CD14-positive monocyte (primary cell): ENCODE measurements at regions not wholly inside any gene's neighbourhood (a gene's known extent, or its start where the extent isn't known, plus 50 kb on each side); places are given as distances from the start of the nearest gene placed in this dataset.

Experiments
- DNase-seq, 3 donors: peaks; one replicate each; pipeline ENCODE4 v3.0.0-alpha.2; 2011 to 2022
- H2AFZ ChIP-seq: 2 replicates; pipeline ENCODE4 v1.6.0; 2012; ENCODE audit warnings: mild to moderate bottlenecking, low read depth, low read length, inconsistent platforms; ENCODE audit not compliant: insufficient read depth, poor library complexity, severe bottlenecking
- H3K27ac ChIP-seq, 2 donors: 1 replicate in 1 of 2; 2 replicates in 1 of 2; pipeline ENCODE4 v1.5.1; 2012 to 2013; ENCODE audit warnings: low read length in 2 of 2, control low read depth in 1 of 2, inconsistent platforms in 1 of 2, low read depth in 1 of 2, mild to moderate bottlenecking in 1 of 2
- H3K27me3 ChIP-seq, 2 donors: one replicate each; pipeline versions ENCODE4 v1.6.0 to v1.6.1; 2011 to 2013; ENCODE audit warnings: low read length in 2 of 2; ENCODE audit not compliant: control insufficient read depth in 2 of 2, insufficient read depth in 2 of 2
- H3K36me3 ChIP-seq, 2 donors: replicated peaks in 1 of 2; 1 replicate in 1 of 2; 2 replicates in 1 of 2; pipeline versions ENCODE4 v1.5.1 to v1.6.1; 2012 to 2013; ENCODE audit warnings: low read length in 2 of 2, control low read depth in 1 of 2, inconsistent platforms in 1 of 2, mild to moderate bottlenecking in 1 of 2; ENCODE audit not compliant: insufficient read depth in 2 of 2, control insufficient read depth in 1 of 2
- H3K4me1 ChIP-seq, 2 donors: 1 replicate in 1 of 2; 2 replicates in 1 of 2; pipeline versions ENCODE4 v1.5.1 to v1.6.1; 2012 to 2013; ENCODE audit warnings: low read length in 2 of 2, control low read depth in 1 of 2, inconsistent platforms in 1 of 2, mild to moderate bottlenecking in 1 of 2, moderate library complexity in 1 of 2; ENCODE audit not compliant: insufficient read depth in 2 of 2, control insufficient read depth in 1 of 2
- H3K4me2 ChIP-seq: replicated peaks from 2 replicates; pipeline ENCODE3; 2012; ENCODE audit warnings: low read length, moderate library complexity, mild to moderate bottlenecking; ENCODE audit not compliant: poor library complexity, severe bottlenecking; ENCODE audit errors: extremely low read depth
- H3K4me3 ChIP-seq, 3 experiments: fragments of 200-600 bp in 1 of 3; sonication (generic) in 1 of 3; replicated peaks in 1 of 3; 1 replicate in 2 of 3; 2 replicates in 1 of 3; pipeline ENCODE4 v1.5.1; 2011 to 2013; ENCODE audit warnings: low read length in 3 of 3, mild to moderate bottlenecking in 3 of 3, control low read depth in 2 of 3, low read depth in 2 of 3, inconsistent platforms in 1 of 3, moderate library complexity in 1 of 3
- H3K79me2 ChIP-seq: 2 replicates; pipeline ENCODE4 v1.6.0; 2012; ENCODE audit warnings: mild to moderate bottlenecking, control low read depth, inconsistent platforms, low read length, moderate library complexity; ENCODE audit not compliant: insufficient read depth
- H3K9ac ChIP-seq: 2 replicates; pipeline ENCODE4 v1.6.0; 2017; ENCODE audit warnings: low read length, mild to moderate bottlenecking; ENCODE audit not compliant: insufficient read depth, poor library complexity, severe bottlenecking
- H3K9me3 ChIP-seq, 2 donors: replicated peaks in 1 of 2; 1 replicate in 1 of 2; 2 replicates in 1 of 2; pipeline versions ENCODE4 v1.5.1 to v1.6.1; 2012 to 2013; ENCODE audit warnings: low read length in 2 of 2, control low read depth in 1 of 2; ENCODE audit not compliant: control insufficient read depth in 1 of 2, insufficient read depth in 1 of 2
- H4K20me1 ChIP-seq: 2 replicates; pipeline ENCODE4 v1.6.0; 2012; ENCODE audit warnings: mild to moderate bottlenecking, low read length, control low read depth, moderate library complexity; ENCODE audit not compliant: insufficient read depth
- H3K27ac Mint-ChIP-seq, 7 donors: one replicate each; pipeline ENCODE4 v1.8.0; 2020; ENCODE audit warnings: mild to moderate bottlenecking in 7 of 7, mixed read lengths in 7 of 7, moderate library complexity in 6 of 7, inconsistent platforms in 2 of 7
- H3K27me3 Mint-ChIP-seq, 3 donors: one replicate each; pipeline ENCODE4 v1.8.0; 2021 to 2022; ENCODE audit warnings: low read depth in 3 of 3, mild to moderate bottlenecking in 3 of 3, mixed read lengths in 3 of 3, moderate library complexity in 3 of 3, inconsistent platforms in 1 of 3
- H3K36me3 Mint-ChIP-seq, 2 donors: one replicate each; pipeline ENCODE4 v1.8.0; 2020; ENCODE audit warnings: mixed read lengths in 2 of 2, inconsistent platforms in 1 of 2, mild to moderate bottlenecking in 1 of 2
- H3K4me1 Mint-ChIP-seq: one replicate; pipeline ENCODE4 v1.8.0; 2020; ENCODE audit warnings: mild to moderate bottlenecking, mixed read lengths
- H3K4me3 Mint-ChIP-seq, 2 donors: one replicate each; pipeline ENCODE4 v1.8.0; 2020; ENCODE audit warnings: mild to moderate bottlenecking in 2 of 2, mixed read lengths in 2 of 2, moderate library complexity in 1 of 2
- H3K9me3 Mint-ChIP-seq, 7 donors: one replicate each; pipeline ENCODE4 v1.8.0; 2020 to 2022; ENCODE audit warnings: mixed read lengths in 7 of 7, mild to moderate bottlenecking in 6 of 7, moderate library complexity in 6 of 7, inconsistent platforms in 2 of 7
- CTCF ChIP-seq: fragments of 200-600 bp; IDR thresholded peaks from one replicate; pipeline ENCODE4 v1.8.0; 2022; ENCODE audit warnings: antibody characterized with exemption, mild to moderate bottlenecking
- WGBS: methylation state at CpG from one replicate; pipeline ENCODE4 v1.1.5; 2013; ENCODE audit warnings: missing lambda C conversion rate; ENCODE audit not compliant: insufficient coverage; 5-methylcytosine and 5-hydroxymethylcytosine counted together
- intact Hi-C, 2 donors: fragments of 100-400 bp; cut with micrococcal nuclease; formaldehyde crosslinking; loops; one replicate each; pipeline versions ENCODE4 v1.15.0 to v1.15.1; 2023

GRCh38 chr3:34033839-34034238, 235.4 kb downstream of the PDCD6IP start:
- no peak overlapping the region for H3K4me3 Mint-ChIP-seq
- Histone ChIP-seq H3K4me3 (no peak overlapping the region), H3K4me1 (no peaks in the 10 kb centered on the region), H2AFZ (no peak overlapping the region), H4K20me1 (no peaks in the 10 kb centered on the region), H3K9ac (no peak overlapping the region), H3K27me3 (no peaks in the 10 kb centered on the region), H3K27ac (no peak overlapping the region), H3K36me3 (no peaks in the 10 kb centered on the region), H3K9me3 (no peaks in the 10 kb centered on the region), H3K79me2 (no peaks in the 10 kb centered on the region), H3K4me2 (no peak overlapping the region)
- WGBS = 92% methylated on average over 3 of the region's 7 CpGs
- H3K9me3 Mint-ChIP-seq = peaks cover 0 to 6% (median 0%) of the 10 kb centered on the region in 7 donors
- H3K36me3 Mint-ChIP-seq = no peaks in the 10 kb centered on the region
- no peak for TF ChIP-seq CTCF
- no peak overlapping the region for H3K27ac Mint-ChIP-seq
- intact Hi-C loops = no loop called here
- no peaks in the 10 kb centered on the region for H3K4me1 Mint-ChIP-seq
- no peaks in the 10 kb centered on the region for H3K27me3 Mint-ChIP-seq
- no peak for DNase-seq

GRCh38 chr3:34034840-34035239, 236.4 kb downstream of the PDCD6IP start:
- Mint-ChIP-seq H3K27ac (no peak overlapping the region), H3K9me3 (peaks cover 0 to 6% (median 0%) of the 10 kb centered on the region in 7 donors), H3K4me1 (no peaks in the 10 kb centered on the region), H3K4me3 (no peak overlapping the region), H3K27me3 (no peaks in the 10 kb centered on the region), H3K36me3 (no peaks in the 10 kb centered on the region)
- TF ChIP-seq CTCF = no peak
- H2AFZ ChIP-seq = no peak overlapping the region
- H3K4me3 ChIP-seq = no peak overlapping the region
- no peak overlapping the region for H3K4me2 ChIP-seq
- no CpG with 5 or more reads among the region's 2 CpGs for whole genome bisulfite sequencing
- H3K9me3 ChIP-seq = no peaks in the 10 kb centered on the region
- no peaks in the 10 kb centered on the region for H3K79me2 ChIP-seq
- DNase-seq = no peak
- H4K20me1 ChIP-seq = no peaks in the 10 kb centered on the region
- H3K36me3 ChIP-seq = no peaks in the 10 kb centered on the region
- intact Hi-C loops = no loop called here
- H3K9ac ChIP-seq = no peak overlapping the region
- no peaks in the 10 kb centered on the region for H3K4me1 ChIP-seq
- no peak overlapping the region for H3K27ac ChIP-seq
- H3K27me3 ChIP-seq = no peaks in the 10 kb centered on the region
